ENCODE measurements at regions not wholly inside any gene's neighbourhood (a gene's known extent, or its start where the extent isn't known, plus 50 kb on each side); places are given as distances from the start of the nearest gene placed in this dataset.

DNA sequence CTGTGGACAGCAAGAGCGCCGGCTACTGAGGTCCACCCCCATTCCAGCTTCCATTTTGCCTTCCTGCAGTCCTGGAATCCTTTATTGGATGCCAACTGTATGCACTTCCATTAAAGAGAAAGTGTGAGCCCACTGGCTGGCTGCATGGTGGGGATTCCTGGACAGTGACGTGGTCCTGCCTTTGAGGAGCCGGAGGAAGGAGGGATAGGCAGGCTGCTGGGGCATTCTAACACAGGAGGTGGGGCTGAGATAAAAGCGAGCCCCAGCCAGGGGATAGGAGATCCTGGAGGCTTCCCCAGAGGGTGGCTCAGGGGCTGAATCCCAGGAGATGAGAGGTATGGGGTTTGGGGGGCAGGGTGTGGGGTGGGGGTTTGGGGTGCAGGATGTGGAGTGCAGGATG, 984.7 kb downstream of the BRD1 start:
- in situ Hi-C loops (cut with HindIII; ENCODE audit: low sequenced_read_pairs), result no loop called here
- TF ChIP-seq, protein P1, sequence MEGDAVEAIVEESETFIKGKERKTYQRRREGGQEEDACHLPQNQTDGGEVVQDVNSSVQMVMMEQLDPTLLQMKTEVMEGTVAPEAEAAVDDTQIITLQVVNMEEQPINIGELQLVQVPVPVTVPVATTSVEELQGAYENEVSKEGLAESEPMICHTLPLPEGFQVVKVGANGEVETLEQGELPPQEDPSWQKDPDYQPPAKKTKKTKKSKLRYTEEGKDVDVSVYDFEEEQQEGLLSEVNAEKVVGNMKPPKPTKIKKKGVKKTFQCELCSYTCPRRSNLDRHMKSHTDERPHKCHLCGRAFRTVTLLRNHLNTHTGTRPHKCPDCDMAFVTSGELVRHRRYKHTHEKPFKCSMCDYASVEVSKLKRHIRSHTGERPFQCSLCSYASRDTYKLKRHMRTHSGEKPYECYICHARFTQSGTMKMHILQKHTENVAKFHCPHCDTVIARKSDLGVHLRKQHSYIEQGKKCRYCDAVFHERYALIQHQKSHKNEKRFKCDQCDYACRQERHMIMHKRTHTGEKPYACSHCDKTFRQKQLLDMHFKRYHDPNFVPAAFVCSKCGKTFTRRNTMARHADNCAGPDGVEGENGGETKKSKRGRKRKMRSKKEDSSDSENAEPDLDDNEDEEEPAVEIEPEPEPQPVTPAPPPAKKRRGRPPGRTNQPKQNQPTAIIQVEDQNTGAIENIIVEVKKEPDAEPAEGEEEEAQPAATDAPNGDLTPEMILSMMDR (IDR thresholded peaks at IDR 0.05; ENCODE audit: low read depth, low read length, missing control alignments), result no peak
- no peak overlapping the region for H3K4me3 ChIP-seq (ENCODE audit: low read depth, low read length)
- no peak for DNase-seq (ENCODE audit: low read depth)

DNA sequence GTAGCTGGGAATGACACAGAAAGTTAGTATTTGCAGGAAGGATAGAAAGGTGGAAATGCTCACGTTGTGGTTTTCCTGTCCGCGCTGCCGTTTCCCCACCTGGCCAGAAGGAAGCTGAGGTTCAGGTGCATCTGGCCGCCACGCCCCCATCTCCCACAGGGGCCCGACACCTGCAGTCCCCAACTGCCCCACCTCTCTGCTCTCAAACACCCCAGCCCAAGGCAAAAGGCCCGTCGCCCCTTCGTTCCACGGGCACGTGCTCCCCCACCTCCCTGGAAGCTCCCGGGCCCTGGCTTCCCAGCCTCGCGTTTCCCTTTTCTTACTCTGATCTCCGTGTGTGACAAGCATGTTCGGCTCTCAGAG, 985.1 kb downstream of the BRD1 start:
- in situ Hi-C loops (cut with HindIII; ENCODE audit: low sequenced_read_pairs), result no loop called here
- no peak for DNase-seq (ENCODE audit: low read depth)
- TF ChIP-seq, protein P1 (IDR thresholded peaks at IDR 0.05; ENCODE audit: low read depth, low read length, missing control alignments), result no peak
- no peak overlapping the region for H3K4me3 ChIP-seq (ENCODE audit: low read depth, low read length)

DNA sequence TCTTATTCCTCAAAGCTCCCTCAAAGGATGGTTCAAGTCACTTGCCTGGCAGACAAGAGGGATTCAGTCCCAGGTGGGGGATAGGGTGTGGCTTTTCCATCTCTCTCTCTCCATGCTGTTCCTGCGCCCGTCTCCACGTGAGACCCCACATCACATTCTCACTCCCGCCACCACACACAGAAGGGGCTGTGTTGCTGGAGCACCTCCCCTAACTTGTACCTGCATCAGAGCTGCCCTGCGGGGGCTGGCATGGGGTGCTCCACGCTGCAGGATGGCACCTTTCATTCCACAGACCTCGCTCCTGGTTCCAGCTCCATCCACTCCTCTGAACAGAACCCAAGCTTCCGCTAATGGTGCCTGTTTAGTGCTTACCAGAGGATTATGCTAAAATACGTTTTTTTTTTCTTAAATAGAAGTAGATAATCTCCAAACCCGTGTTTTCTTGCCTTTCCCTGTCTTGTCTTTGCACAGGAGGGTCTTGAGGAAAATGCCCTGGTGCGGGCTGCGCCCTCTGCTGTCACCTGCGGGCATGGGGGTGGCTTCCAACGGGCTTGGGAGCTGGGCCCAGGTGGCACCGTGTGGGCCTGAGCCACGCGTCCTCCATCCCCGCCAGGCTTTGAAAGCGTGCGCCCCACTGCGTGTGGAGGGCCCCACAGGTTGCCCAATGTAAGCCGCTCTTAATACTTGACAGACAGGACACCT, 985.6 kb downstream of the BRD1 start:
- in situ Hi-C loops (cut with HindIII; ENCODE audit: low sequenced_read_pairs), result no loop called here
- no peak overlapping the region for H3K4me3 ChIP-seq (ENCODE audit: low read depth, low read length)
- DNase-seq (ENCODE audit: low read depth), result no peak
- TF ChIP-seq, protein P1 (IDR thresholded peaks at IDR 0.05; ENCODE audit: low read depth, low read length, missing control alignments), result no peak

DNA sequence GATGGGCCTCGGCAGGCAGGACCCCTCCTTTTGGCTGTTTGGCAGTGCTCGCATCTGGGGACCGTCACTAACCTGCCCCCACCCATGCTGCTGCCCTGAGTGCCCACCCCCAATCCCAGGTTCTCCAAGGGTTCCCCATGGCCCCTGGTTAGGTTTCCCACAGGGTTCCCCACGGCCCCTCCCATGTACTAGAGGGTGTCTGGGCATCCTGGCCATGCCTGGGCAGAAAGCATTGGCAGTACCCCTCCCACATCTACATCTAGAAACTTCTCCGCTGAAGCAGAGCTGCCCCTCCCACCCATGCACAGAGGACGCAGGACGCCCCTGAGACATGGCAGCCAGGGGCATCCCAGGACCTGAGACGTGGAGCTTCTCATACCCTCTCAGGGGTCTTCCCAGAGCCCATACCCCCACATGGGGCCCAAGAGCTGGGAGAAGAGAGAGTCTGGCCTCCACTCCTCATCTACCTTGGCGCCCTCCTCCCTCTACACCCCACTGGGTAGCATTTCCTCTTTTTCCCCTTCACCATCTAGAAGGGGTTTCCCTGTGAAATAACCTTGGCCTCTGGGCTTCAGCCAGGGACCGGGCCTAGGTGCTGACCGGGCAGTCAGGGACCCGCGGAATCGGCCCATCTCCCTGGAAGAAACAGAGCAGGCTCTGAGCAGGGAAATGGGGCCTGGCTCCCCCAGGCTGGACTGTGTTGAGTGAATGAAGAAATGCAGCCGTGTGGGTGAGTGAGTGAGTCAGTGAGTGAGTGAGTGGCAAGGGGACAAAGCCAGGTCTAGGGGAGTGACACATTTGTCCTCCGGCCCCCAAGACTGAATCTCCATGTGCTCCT, 987.3 kb downstream of the BRD1 start:
- in situ Hi-C loops (cut with HindIII; ENCODE audit: low sequenced_read_pairs), result no loop called here
- no peak overlapping the region for H3K4me3 ChIP-seq (ENCODE audit: low read depth, low read length)
- TF ChIP-seq, protein P1 (IDR thresholded peaks at IDR 0.05; ENCODE audit: low read depth, low read length, missing control alignments), result no peak
- no peak for DNase-seq (ENCODE audit: low read depth)

DNA sequence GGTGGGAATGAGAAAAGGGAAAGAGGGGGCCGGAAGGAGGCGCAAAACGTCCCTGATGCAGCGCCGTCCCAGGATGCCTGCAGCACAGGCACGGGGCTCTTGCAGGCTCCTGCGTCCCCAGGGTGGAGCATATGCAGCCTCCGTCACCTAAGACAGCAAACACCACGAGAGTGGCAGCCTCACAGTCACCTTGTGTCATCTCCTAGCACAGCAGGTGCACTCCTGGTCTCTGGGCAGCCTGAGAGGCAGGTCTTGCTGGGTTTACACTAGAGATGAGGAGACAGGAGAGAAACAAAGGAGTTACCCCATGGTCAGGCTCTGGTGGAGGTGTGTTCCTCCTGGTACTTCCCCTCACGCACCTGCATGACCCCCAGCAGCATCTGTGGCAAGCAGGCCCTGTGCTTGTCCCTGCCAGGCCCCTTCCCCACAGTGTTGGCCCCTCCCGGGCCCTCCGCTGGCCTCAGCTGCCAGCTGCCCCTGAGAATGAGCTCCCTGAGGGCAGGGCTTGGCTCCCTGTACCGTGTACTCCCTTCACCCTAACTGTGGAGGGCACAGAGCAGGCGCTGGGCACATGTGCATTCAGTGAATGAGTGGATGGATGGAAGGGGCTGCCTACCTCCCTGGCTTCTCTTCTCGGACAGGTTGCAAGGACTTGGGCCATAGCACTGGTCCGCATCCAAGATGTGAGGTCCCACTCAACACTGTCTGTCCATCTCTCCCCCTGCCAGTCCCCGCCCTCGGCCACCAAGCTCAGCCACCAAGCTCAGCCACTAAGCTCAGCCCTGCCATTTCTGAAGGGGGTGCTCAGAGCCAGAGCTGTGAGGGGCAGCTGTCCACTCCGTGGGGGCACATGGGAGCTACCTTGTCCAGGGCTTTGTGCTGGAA, 988.6 kb downstream of the BRD1 start:
- DNase-seq (ENCODE audit: low read depth), result no peak
- TF ChIP-seq, protein P1 (IDR thresholded peaks at IDR 0.05; ENCODE audit: low read depth, low read length, missing control alignments), result no peak
- in situ Hi-C loops (cut with HindIII; ENCODE audit: low sequenced_read_pairs), result no loop called here
- no peak overlapping the region for H3K4me3 ChIP-seq (ENCODE audit: low read depth, low read length)

DNA sequence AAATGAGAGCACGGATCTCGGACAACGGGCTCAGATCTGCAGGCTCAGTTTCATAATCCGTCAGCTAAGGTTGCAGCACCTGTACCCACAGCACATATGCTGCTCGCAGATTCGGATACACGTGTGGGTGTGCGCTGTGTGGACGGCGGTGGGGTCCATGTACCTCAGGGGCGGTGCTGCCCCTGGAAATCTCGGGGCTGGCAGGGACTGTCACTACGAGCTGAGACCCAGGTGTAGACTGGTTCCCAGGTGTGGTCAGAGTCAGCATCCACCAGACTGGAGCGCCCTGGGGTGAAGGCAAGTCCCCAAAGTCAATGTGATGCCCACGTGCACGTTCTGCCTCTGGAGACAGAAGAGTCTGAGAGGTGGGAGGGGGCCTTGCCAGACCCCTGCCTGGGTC, 989.3 kb downstream of the BRD1 start:
- no peak for DNase-seq (ENCODE audit: low read depth)
- in situ Hi-C loops (cut with HindIII; ENCODE audit: low sequenced_read_pairs), result no loop called here
- no peak overlapping the region for H3K4me3 ChIP-seq (ENCODE audit: low read depth, low read length)
- TF ChIP-seq, protein P1 (IDR thresholded peaks at IDR 0.05; ENCODE audit: low read depth, low read length, missing control alignments), result no peak
